ENCODE measurements at regions not wholly inside any gene's neighbourhood (a gene's known extent, or its start where the extent isn't known, plus 50 kb on each side); places are given as distances from the start of the nearest gene placed in this dataset.
"Not testable (repeated sequence)": the region's sequence is repeated elsewhere in the genome, so short reads cannot be mapped to it uniquely, and the experiment has no call there.

DNA sequence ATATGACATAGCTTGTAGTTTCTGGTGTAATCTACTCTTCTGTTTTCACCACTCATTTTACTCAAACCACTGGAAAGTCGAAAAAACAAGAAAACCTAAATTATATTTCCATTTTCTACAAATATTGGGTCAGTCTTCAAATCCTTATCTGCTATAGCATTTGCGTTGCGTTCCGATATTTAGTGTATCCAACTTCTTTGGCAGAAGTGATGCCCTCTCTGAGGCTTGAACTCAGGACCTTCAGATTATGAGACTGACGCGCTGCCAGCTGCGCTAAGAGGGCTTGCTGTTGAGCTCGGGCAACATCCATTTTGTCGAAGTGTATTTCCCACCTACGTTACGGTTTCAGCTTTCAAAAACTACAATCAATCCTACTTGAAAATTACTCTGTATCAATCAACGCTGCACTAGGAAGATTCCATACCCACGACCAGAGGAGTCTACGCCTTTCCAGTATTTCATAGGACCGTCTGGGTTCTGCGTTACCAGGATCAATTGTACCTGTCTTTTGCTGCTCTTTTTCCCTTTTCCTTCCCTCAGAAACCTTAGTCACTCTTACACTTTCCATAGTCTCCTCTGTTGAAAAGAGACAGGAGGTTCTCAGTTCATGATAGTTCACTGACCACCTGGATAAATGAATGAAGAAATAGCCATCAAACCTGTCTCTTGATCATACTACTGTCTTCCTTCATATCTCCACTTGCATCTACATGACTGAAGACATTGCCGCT lies 140.5 kb upstream of the ZNF322 start:
- not testable (repeated sequence) for DNase-seq (ENCODE audit: low read depth)

DNA sequence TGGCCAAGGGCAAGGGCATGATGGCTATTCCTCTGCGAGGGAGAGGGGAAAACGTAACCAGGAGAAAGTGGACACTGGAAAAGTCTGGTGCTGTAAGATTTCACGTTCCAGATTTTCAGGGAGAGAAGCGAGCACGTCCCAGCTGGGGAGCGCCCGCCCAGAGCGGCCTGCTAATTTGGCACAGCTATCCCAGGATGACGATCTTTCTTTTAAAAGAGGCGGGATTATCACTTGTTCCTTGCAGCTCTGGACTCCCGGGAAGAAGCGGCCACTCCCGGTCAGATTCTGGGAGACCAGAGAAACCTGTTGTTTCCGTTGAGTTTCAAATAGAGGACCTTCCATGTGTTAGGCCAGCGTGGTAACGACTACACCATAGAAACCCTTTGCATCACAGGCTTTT lies 144.2 kb upstream of the ZNF322 start:
- DNase-seq (ENCODE audit: low read depth) = not testable (repeated sequence)

DNA sequence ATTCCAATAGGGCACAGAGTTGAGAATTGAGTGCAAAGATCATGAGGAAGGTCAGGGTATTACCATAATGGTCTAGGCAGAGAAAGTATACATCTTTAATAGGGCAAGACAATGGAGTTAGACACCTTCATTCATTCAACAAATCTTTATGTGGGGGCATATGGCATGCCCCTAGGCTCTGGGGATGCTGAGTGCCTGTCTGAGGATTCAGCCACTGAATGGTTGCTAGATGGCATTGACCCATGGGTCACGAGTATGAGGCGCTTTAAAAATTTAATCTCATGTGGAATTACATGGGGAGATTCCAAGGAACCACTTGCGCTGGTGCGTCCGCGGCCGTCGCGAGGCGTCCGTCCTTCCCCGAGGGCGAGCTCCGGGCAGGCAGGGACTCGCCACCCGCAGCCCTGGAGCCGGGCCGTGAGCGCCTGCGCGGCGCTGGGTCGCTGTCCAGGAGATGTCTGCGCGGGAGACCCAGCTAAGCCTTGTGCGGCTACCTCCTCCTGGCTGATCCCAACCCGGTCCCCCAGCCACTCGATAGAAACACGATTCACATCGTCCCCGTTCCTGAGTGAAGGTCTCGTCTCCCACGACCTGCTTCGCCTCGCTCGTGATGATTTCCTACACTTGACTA lies 152.1 kb upstream of the ZNF322 start:
- DNase-seq (ENCODE audit: low read depth) = not testable (repeated sequence)

DNA sequence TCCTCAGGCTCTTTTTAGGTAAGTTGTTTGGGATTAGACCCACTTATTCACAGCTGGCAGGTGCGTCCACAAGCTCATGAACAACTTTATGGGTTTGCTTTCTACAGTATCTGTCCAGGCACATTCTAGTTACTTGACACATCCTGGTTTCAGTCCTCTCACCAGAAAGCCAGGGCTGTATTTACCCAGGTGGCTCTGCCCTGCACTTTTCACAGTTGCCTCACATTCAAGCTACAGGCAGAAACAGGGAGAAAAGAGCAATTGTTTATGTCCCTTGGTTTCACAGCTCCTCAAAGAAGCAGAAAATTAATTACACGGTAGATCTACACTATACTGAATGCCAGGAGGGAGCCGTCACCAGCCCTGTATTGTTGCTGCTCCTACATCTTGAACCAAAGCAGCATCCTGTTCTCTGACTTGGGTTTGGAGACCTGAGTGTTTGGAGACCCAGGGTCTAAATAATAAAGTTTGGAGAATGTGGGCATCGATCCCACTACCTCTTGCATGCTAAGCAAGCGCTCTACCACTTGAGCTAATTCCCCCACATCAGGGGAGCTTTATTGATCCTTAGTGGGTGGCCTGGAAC lies 159.2 kb upstream of the ZNF322 start:
- DNase-seq (ENCODE audit: low read depth) = not testable (repeated sequence)

DNA sequence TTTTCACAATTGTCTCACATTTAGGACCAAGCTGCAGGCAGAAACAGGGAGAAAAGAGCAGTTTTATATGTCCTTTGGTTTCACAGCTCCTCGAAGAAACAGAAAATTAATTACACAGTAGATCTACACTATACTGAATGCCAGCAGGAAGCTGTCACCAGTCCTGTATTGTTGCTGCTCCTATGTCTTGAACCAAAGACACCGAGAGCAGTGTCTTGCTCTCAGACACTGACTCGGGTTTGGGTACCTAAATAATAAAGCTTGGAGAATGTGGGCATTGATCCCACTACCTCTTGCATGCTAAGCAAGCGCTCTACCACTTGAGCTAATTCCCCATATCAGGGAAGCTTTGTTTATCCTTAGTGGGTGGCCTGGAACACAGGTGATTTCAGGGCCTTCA lies 168.4 kb upstream of the ZNF322 start:
- not testable (repeated sequence) for DNase-seq (ENCODE audit: low read depth)

DNA sequence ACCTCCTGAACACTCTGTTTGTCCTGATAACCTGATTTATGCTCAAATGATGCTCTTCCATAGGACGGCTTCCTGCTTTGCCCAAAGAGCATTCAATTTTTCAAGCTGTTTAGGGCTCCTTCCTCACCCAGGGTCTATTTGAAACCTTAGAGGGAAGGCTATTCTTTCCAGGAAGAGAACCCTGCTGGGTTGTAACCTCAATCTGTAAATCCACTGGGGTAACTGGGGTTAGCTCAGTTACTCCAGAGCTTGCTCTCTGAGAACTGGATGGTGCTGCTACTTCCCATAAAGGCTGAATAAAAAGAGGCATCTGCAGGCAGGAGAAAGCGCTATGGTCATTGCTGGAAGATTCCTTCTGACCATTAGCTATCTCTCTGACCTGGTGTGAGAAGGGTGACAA lies 169.9 kb upstream of the ZNF322 start:
- DNase-seq (ENCODE audit: low read depth) = not testable (repeated sequence)

DNA sequence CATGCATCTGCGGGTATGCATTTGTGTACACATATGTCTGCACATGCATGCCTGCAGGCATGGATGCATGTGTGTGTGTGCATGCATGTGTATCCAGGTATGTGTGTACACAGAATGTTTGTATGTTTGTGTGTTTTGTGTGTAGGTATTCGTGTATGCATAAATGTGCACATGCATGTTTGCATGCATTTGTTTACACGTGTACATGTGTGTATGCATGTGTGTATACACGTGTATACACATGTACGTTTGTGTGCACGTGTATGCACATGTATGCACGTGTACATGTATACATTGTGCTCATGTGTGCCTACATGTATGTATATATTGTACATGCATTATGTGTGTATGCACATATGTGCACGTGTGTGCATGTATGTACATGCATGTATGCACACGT lies 171.4 kb upstream of the ZNF322 start:
- not testable (repeated sequence) for DNase-seq (ENCODE audit: low read depth)

DNA sequence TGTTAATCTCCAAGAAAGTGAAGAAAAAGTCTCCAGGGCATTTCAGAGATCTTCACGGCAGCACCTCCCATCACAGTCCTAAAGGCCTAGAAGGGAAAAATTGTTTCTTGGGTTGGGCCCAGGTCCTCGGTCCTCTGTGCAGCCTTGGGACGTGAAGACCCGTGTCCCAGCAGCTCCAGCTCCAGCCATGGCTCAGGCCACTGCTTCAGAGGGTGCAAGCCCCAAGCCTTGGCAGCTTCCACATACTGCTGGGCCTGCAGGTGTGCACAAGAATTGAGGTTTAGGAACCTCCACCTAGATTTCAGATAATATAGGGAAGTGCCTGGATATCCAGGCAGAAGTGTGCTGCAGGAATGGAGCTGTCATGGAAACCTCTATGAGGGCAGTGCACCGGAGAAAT lies 176.2 kb upstream of the ZNF322 start:
- DNase-seq (ENCODE audit: low read depth) = not testable (repeated sequence)

DNA sequence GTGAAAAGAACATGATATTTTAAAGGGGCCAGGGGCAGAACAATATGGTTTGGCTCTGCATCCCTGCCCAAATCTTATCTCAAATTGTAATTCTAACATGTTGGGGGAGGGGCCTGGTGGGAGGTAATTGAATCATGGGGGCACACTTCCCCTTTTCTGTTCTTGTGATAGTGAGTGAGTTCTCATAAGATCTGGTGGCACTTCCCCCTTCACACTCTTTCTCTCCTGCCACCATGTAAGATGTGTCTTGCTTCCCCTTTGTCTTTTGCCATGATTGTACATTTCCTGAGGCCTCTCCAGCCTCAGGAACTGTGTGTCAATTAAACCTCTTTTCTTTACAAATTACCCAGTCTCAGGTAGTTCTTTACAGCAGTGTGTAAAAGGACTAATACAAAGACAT lies 177.1 kb upstream of the ZNF322 start:
- not testable (repeated sequence) for DNase-seq (ENCODE audit: low read depth)

DNA sequence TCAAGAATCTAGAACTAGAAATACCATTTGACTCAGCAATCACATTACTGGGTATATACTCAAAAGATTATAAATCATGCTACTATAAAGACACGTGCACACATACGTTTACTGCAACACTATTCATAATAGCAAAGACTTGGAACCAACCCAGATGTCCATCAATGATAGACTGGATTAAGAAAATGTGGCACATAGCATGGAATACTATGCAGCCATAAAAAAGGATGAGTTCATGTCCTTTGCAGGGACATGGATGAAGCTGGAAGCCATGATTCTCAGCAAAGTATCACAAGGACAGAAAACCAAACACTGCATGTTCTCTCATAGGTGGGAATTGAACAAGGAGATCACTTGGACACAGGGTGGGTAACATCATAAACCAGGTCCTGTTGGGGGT lies 185.3 kb upstream of the ZNF322 start:
- not testable (repeated sequence) for DNase-seq (ENCODE audit: low read depth)

DNA sequence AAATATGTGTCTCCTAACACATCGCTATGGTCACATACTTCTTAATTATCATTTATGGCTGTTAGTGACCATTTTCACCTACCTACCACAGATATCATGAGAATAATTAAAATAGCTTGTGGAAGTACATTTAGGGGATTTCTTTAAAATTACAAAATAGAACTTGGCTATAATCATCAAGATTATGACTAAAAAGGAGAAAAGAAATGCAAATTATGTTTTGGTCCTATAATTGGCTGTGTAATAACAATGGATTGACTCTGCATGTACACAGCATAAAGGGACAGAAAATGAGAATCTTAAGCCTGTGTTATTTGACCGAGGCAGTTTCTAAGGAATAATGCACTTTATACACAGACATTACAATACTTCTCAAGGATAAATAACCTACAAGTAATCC lies 197.7 kb upstream of the ZNF322 start:
- DNase-seq (ENCODE audit: low read depth) = not testable (repeated sequence)

DNA sequence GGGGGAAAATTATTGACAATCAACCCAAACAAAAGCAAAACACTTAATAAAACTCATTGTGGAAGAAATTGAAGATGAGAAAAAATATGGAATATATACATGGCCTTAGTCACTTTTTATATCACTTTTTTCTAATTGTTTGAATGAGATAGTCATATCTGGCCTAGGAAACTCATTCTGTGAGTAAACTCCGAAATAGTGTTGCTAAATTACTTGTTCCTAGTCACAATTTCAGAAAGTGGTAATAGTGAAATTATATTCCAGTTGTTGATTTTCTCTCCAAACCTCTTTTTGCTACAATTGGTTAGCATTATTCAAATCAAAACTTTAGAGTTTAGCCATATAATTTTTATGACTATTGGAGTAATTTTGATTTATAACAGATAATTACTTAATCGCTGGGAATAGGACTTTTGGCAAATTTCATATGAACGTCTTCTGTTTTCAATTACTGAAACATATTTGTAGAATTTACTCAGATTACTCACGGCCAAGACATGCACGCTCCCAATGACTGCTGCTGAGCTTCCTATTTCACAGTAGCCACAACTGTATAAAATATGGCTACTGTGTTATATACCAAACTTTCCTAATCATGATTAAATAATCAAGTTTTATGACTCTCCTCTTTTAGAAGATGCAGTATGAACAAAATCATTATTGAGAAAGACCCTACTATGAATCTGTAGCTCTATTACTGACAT lies 199.7 kb upstream of the ZNF322 start:
- DNase-seq (ENCODE audit: low read depth) = not testable (repeated sequence)

DNA sequence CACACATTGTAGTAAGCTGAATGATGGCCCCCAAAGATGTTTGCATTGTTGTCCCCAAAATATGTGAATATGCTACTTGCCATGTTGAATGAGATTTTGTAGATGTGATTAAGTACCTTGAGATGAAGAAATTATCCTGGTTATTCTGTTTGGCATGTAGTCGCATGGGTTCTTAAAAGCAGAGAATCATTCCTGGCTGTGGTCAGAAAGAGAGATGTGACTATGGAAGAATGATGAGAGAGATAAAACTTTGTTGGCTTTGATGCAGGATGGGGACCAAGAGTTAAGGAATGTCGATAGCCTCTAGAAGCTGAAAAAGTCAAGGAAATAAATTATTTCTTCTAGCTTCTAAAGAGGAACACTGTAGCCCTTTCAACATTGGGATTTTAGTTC lies 200.2 kb upstream of the ZNF322 start:
- DNase-seq (ENCODE audit: low read depth) = not testable (repeated sequence)

DNA sequence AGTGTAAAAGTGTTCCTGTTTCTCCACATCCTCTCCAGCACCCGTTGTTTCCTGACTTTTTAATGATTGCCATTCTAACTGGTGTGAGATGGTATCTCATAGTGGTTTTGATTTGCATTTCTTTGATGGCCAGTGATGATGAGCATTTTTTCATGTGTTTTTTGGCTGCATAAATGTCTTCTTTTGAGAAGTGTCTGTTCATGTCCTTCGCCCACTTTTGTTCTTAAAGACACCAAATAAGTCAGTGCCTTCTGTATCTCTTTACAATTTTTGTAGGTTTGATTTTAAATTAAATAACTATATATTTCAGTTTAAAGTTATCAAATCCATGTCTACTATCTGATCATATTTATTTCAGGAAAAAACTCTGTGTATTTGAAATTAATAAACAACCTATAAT lies 202.4 kb upstream of the ZNF322 start:
- DNase-seq (ENCODE audit: low read depth) = not testable (repeated sequence)

DNA sequence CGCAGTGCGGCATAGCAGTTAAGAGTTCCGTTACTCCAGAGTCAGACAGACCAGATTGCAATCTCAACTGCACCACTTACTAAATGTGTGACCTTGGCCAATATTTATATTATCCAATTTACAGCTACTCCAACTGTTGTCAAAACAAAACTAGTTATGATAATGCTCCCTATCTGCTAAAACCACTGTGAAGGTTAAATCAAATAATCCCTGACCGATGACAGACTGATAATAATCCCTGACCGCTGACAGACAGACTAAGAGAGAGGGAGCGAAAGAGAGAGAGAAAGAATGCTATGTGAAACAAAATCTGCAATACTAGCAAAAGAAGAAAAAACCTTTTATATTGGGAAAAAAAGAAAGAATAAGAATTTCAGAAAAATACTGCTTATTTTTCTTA lies 204.1 kb upstream of the ZNF322 start:
- not testable (repeated sequence) for DNase-seq (ENCODE audit: low read depth)

DNA sequence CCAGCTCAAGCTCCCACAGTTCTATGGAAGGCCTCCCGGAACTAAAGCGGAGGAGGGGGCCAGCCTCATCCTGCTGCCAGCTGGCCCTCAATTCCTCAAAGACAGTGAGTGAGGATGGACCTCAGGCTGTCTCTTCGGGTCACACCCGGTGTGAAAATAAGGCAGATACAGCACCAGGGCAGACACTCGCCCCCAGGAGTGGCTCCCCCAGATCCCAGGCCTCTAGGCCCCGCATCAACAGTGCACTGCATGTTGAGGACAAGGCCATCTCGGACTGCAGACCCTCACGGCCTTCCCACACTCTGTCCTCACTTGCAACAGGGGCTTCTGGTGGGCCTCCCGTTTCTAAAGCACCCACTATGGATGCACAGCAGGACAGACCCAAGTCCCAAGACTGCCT lies 239.2 kb upstream of the ZNF322 start:
- not testable (repeated sequence) for DNase-seq (ENCODE audit: low read depth)

DNA sequence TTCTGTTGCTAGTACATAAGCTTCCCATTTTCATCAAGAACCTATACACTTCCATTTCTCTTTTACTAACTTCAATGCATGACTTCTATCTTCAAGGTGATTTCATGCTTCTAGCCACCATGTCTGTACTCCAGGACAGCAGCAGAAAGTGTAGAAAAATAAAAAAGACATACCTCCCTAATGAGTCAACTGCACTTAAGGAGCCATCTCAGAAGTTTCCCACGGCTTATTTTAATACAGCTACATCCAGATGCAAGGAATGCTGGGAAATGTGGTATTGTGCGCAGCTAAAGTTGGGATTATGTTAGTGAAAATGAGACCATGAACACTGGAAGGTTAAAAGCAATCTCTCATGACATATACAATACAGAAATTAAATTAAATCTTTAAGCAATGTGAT lies 264.7 kb upstream of the ZNF322 start:
- not testable (repeated sequence) for DNase-seq (ENCODE audit: low read depth)

DNA sequence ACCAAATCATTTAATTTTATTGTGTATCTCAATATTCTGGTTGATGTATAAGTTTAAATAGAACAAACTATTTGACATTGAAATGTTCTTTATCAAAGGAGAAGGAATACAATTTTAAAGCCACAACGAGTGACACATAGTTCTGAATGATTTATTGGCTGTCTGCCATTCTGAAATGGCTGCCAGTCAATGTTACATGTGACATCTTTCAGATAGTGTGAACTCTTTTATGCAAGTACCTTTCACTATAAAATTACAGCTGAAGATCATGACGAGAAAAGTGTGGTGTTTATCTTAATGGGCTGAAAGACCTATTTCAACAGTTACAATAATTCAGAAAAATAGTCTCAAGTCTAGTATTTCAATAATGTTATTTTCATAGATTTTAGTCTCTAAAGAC lies 268.6 kb upstream of the ZNF322 start:
- not testable (repeated sequence) for DNase-seq (ENCODE audit: low read depth)

DNA sequence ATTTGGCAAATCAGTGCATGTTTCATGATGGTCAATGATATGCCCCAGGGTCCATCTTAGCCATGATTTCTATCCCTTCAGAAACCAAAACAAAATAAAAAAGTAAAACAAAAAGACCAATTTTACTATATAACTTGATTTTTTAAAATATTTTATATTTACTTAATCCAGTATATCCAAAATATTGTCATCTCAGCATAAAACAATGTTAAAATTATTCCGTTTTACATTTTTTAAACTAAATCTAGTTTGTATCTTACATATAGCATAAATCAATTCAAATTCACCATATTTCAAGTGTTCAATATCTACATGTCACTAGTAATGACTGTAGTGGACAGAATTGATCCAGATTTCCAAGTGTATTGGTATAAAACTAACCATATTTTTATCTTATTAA lies 277.7 kb upstream of the ZNF322 start:
- not testable (repeated sequence) for DNase-seq (ENCODE audit: low read depth)

DNA sequence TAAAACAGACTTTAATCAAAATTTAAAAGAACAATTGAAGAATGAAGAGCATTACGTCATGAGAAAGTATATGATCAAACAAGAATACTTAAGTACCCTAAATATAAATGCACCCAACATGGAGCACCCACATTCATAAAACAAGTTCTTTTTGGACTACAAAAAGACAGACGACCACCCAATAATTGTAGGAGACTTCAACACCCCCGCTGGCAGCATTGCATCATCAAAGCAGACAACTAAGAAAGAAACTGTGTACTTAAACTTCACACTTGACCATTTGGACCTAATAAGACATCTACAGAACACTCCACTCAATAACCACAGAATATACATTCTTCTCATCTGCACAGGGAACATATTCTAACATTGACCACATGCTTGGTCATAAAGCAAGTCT lies 291.7 kb upstream of the ZNF322 start:
- DNase-seq (ENCODE audit: low read depth) = not testable (repeated sequence)

DNA sequence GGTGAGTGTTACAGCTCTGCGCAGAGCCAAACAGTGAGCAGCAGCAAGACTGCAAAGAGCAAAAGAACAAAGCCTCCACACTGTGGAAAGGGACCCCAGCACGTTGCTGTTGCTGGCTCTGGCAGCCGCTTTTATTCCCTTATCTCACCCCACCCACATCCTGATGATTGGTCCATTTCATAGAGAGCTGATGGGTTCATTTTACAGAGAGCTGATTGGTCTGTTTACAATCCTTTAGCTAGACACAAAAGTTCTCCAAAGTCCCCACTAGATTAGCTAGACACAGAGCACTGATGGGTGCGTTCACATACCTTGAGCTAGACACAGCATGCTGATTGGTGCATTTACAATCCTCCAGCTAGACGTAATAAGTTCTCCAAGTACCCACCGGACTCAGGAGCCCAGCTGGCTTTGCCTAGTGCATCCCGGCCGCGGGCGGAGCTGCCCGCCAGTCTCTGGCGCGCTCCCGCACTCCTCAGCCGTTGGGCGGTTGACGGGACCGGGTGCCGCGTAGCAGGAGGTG lies 291.4 kb upstream of the PRSS16 start:
- peak; percentile 75 for DNase-seq (ENCODE audit: low read depth)

DNA sequence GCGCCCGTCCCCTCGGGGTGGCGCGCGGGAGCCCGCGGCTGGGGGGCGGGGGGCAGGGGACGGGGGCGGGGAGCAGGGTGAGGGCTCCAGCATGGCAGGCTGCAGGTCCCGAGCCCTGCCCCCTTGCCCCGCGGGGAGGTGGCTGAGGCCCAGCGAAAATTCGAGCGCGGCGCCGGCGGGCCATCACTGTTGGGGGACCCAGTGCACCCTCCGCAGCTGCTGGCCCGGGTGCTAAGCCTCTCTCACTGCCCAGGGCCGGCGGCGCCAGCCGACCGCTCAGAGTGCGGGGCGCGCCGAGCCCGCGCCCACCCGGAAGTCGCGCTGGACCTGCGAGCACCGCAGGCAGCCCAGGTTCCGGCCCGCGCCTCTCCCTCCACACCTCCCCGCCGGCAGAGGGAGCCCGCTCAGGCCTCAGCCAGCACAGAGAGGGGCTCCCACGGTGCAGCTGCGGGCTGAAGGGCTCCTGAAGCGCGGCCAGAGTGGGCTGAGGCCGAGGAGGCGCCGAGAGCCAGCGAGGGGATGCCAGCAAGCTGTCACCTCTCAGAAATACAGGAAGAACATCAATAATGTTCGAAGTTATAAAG lies 290.8 kb upstream of the PRSS16 start:
- DNase-seq (ENCODE audit: low read depth) = peak; percentile 47

All from CMK (cell line).